ENCODE measurements at regions not wholly inside any gene's neighbourhood (a gene's known extent, or its start where the extent isn't known, plus 50 kb on each side); places are given as distances from the start of the nearest gene placed in this dataset.

- no peak for TF ChIP-seq EZH2 (IDR thresholded peaks at IDR 0.05; ENCODE audit: borderline replicate concordance, low read depth, low read length, severe bottlenecking)
- no peak for TF ChIP-seq CTCF (IDR thresholded peaks at IDR 0.05; ENCODE audit: borderline replicate concordance, extremely low read depth, low read length, poor library complexity, severe bottlenecking)
Observed at GRCh38 chr13:50592412-50593155, 250.9 kb downstream of the DLEU7 start.
